Coronary artery (tissue), 2 donors: ENCODE measurements at regions not wholly inside any gene's neighbourhood (a gene's known extent, or its start where the extent isn't known, plus 50 kb on each side); places are given as distances from the start of the nearest gene placed in this dataset.

Experiments used
- DNase-seq: peaks from one replicate; pipeline ENCODE4 v3.0.0-alpha.2; 2017; ENCODE audit warnings: low spot score
- H3K27ac ChIP-seq, 2 donors: fragments of 200-600 bp; sonication (generic); one replicate each; pipeline ENCODE4 v1.5.1; 2016 to 2019
- H3K4me3 ChIP-seq: fragments of 200-600 bp; sonication (generic); 2 replicates; pipeline ENCODE4 v1.5.1; 2016; ENCODE audit warnings: mild to moderate bottlenecking, moderate library complexity
- CTCF ChIP-seq: fragments of 200-600 bp; sonication (generic); IDR thresholded peaks from one replicate; pipeline ENCODE4 v1.5.1; 2019; ENCODE audit warnings: antibody characterized with exemption

- Histone ChIP-seq H3K4me3 (no peak overlapping the region), H3K27ac (no peak overlapping the region)
- DNase-seq: no peak
- TF ChIP-seq CTCF: no peak
Observed at GRCh38 chr5:33273985-33274384, 166.8 kb upstream of the TARS1 start.

GRCh38 chr5:33275391-33275790, 165.4 kb upstream of the TARS1 start:
- no peak for DNase-seq
- no peak overlapping the region for H3K4me3 ChIP-seq
- no peak for TF ChIP-seq CTCF
- no peak overlapping the region for H3K27ac ChIP-seq

- no peak for DNase-seq
- no peak overlapping the region for H3K4me3 ChIP-seq
- no peak for TF ChIP-seq CTCF
- no peak overlapping the region for H3K27ac ChIP-seq
Observed at GRCh38 chr5:33275921-33276627, 164.7 kb upstream of the TARS1 start.

GRCh38 chr5:33276628-33276950, 164.2 kb upstream of the TARS1 start:
- no peak overlapping the region for H3K27ac ChIP-seq
- no peak for TF ChIP-seq CTCF
- no peak overlapping the region for H3K4me3 ChIP-seq
- DNase-seq: no peak

GRCh38 chr5:33277061-33277650, 163.6 kb upstream of the TARS1 start:
- Histone ChIP-seq H3K4me3 (no peak overlapping the region), H3K27ac (no peak overlapping the region)
- DNase-seq: no peak
- TF ChIP-seq CTCF: no peak

- TF ChIP-seq CTCF: no peak
- Histone ChIP-seq H3K4me3 (no peak overlapping the region), H3K27ac (no peak overlapping the region)
- DNase-seq: no peak
Observed at GRCh38 chr5:33281431-33281843, 159.3 kb upstream of the TARS1 start.

- TF ChIP-seq CTCF: no peak
- DNase-seq: no peak
- Histone ChIP-seq H3K27ac (no peak overlapping the region), H3K4me3 (no peak overlapping the region)
Observed at GRCh38 chr5:33282157-33282556, 158.6 kb upstream of the TARS1 start.
